ENCODE measurements at regions not wholly inside any gene's neighbourhood (a gene's known extent, or its start where the extent isn't known, plus 50 kb on each side); places are given as distances from the start of the nearest gene placed in this dataset.

DNA sequence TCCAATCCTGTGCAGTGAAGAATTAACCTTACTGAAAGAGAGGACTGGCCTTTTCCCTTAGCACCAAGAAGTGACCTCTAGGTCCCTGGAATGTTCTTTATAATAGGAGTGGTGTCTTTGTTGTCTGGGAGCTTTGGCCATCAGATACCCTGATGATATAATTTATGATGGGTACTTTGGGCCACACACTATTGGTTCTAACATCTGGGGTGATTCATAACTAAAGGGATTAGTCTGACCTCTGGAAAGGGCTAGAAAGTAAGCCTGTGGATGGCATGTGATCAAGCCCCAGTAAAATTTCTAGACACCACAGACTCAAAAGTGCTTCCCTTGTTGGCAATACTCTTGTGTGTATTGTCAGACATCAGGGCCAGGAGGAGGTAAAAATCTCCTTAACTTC lies 891.2 kb downstream of the KCNA4 start:
- TF ChIP-seq, protein P1, sequence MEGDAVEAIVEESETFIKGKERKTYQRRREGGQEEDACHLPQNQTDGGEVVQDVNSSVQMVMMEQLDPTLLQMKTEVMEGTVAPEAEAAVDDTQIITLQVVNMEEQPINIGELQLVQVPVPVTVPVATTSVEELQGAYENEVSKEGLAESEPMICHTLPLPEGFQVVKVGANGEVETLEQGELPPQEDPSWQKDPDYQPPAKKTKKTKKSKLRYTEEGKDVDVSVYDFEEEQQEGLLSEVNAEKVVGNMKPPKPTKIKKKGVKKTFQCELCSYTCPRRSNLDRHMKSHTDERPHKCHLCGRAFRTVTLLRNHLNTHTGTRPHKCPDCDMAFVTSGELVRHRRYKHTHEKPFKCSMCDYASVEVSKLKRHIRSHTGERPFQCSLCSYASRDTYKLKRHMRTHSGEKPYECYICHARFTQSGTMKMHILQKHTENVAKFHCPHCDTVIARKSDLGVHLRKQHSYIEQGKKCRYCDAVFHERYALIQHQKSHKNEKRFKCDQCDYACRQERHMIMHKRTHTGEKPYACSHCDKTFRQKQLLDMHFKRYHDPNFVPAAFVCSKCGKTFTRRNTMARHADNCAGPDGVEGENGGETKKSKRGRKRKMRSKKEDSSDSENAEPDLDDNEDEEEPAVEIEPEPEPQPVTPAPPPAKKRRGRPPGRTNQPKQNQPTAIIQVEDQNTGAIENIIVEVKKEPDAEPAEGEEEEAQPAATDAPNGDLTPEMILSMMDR (IDR thresholded peaks at IDR 0.05; ENCODE audit: insufficient read depth, low read length, poor library complexity, severe bottlenecking): no peak
- TF ChIP-seq EZH2phosphoT487 (conservative IDR thresholded peaks at IDR 0.05; ENCODE audit: low read length): no peak
- no peak overlapping the region for H3K4me3 ChIP-seq (ENCODE audit: insufficient read depth, low read length, poor library complexity, severe bottlenecking)
- H3K9me3 ChIP-seq (ENCODE audit: insufficient read depth, low read length): no peaks in the 10 kb centered on the region
- H4K20me1 ChIP-seq (ENCODE audit: low read depth, low read length): no peaks in the 10 kb centered on the region
- no peak overlapping the region for H3K4me2 ChIP-seq (ENCODE audit: low read depth, low read length, poor library complexity, severe bottlenecking)
- H3K9ac ChIP-seq (ENCODE audit: low read length): no peak overlapping the region
- no peaks in the 10 kb centered on the region for H3K79me2 ChIP-seq (ENCODE audit: insufficient read depth, low read length)
- no peak overlapping the region for H2AFZ ChIP-seq (ENCODE audit: low read depth, low read length, severe bottlenecking)
- no peaks in the 10 kb centered on the region for H3F3A ChIP-seq (ENCODE audit: insufficient read depth)
- no peaks in the 10 kb centered on the region for H3K27me3 ChIP-seq (ENCODE audit: low read length)
- no peak overlapping the region for H3K27ac ChIP-seq (ENCODE audit: low read depth, low read length)
- H3K9me2 ChIP-seq (replicated peaks; ENCODE audit: insufficient read depth, low read length): no peaks in the 10 kb centered on the region
- H3K36me3 ChIP-seq (ENCODE audit: low read length): no peaks in the 10 kb centered on the region

DNA sequence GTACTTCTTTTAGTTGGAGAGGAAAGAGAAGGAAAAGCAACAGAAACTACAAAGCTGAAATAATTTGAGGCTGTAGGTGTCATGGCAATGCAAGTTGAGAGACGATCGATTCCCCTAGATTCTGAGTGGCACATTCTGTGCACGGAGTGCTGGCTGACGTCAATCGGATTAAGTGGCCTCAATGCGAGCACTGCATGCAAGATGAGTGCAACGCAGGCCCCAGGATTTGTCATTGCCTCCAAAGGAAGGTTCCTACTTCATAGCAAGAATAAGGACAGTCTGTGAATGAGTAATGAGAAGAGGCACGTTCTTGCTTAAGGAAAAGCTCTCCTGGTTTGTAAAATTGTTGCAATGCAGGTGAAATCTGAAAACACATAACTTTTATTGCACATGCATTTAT lies 892.4 kb downstream of the KCNA4 start:
- Histone ChIP-seq H3K9me2 (replicated peaks; ENCODE audit: insufficient read depth, low read length) (no peaks in the 10 kb centered on the region), H3K4me3 (ENCODE audit: insufficient read depth, low read length, poor library complexity, severe bottlenecking) (no peak overlapping the region), H4K20me1 (ENCODE audit: low read depth, low read length) (no peaks in the 10 kb centered on the region), H3F3A (ENCODE audit: insufficient read depth) (no peaks in the 10 kb centered on the region), H3K27ac (ENCODE audit: low read depth, low read length) (no peak overlapping the region), H3K79me2 (ENCODE audit: insufficient read depth, low read length) (no peaks in the 10 kb centered on the region), H3K36me3 (ENCODE audit: low read length) (no peaks in the 10 kb centered on the region), H3K9me3 (ENCODE audit: insufficient read depth, low read length) (no peaks in the 10 kb centered on the region), H3K4me2 (ENCODE audit: low read depth, low read length, poor library complexity, severe bottlenecking) (no peak overlapping the region), H3K27me3 (ENCODE audit: low read length) (no peaks in the 10 kb centered on the region), H3K9ac (ENCODE audit: low read length) (no peak overlapping the region), H2AFZ (ENCODE audit: low read depth, low read length, severe bottlenecking) (no peak overlapping the region)
- no peak for TF ChIP-seq EZH2phosphoT487 (conservative IDR thresholded peaks at IDR 0.05; ENCODE audit: low read length)
- TF ChIP-seq, protein P1 (IDR thresholded peaks at IDR 0.05; ENCODE audit: insufficient read depth, low read length, poor library complexity, severe bottlenecking): no peak

DNA sequence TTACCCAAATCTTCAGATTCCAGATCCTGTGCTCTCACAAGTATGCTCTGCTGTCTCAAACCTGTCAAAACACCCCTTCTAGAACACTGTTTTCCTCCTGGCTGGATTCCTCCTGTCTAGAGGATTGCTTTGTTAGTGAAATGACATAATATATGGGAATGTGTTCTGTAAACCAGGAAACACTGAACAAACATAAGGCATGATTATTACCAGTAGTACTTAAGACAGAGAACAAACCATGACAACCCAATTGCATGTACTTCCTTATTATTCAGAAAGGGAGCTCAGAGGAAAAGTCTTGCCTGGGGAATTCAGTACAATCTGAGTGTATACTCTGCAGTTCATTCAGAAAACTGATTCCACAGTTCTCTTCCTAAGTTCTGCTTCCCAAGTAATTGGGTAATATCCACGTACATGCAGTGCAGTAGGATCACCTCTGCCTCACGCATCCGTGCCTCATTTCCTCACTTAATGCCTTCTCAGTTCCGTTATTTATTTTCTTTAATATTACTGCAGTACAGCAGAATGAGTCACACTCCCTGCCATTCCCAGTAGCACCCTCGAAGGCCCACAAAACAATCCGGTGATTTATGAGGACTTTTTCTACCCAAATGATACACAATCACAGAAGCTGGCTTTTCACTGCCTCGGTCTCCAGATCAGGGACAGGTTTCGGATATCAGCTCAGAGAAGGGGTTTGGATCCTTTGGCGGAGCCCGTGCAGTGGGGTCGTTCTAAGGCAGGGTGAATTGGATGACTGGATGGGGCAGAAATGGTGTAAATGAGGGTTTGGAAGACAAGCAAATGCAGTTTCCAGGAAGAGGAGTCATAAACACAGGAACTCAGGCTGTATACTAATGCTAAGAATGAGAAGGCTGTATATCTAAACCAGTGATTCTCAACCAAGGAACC lies 896.9 kb downstream of the KCNA4 start:
- no peak for TF ChIP-seq EZH2phosphoT487 (conservative IDR thresholded peaks at IDR 0.05; ENCODE audit: low read length)
- TF ChIP-seq, protein P1 (IDR thresholded peaks at IDR 0.05; ENCODE audit: insufficient read depth, low read length, poor library complexity, severe bottlenecking): no peak
- no peaks in the 10 kb centered on the region for H3F3A ChIP-seq (ENCODE audit: insufficient read depth)
- no peaks in the 10 kb centered on the region for H3K27me3 ChIP-seq (ENCODE audit: low read length)
- H3K79me2 ChIP-seq (ENCODE audit: insufficient read depth, low read length): no peaks in the 10 kb centered on the region
- no peaks in the 10 kb centered on the region for H4K20me1 ChIP-seq (ENCODE audit: low read depth, low read length)
- H2AFZ ChIP-seq (ENCODE audit: low read depth, low read length, severe bottlenecking): no peak overlapping the region
- H3K9me3 ChIP-seq (ENCODE audit: insufficient read depth, low read length): no peaks in the 10 kb centered on the region
- H3K4me3 ChIP-seq (ENCODE audit: insufficient read depth, low read length, poor library complexity, severe bottlenecking): no peak overlapping the region
- no peaks in the 10 kb centered on the region for H3K9me2 ChIP-seq (replicated peaks; ENCODE audit: insufficient read depth, low read length)
- H3K4me2 ChIP-seq (ENCODE audit: low read depth, low read length, poor library complexity, severe bottlenecking): no peak overlapping the region
- H3K9ac ChIP-seq (ENCODE audit: low read length): no peak overlapping the region
- H3K36me3 ChIP-seq (ENCODE audit: low read length): no peaks in the 10 kb centered on the region
- no peak overlapping the region for H3K27ac ChIP-seq (ENCODE audit: low read depth, low read length)

All from SU-DHL-6 (cell line).